Neural cell (in vitro differentiated cells): ENCODE measurements at regions not wholly inside any gene's neighbourhood (a gene's known extent, or its start where the extent isn't known, plus 50 kb on each side); places are given as distances from the start of the nearest gene placed in this dataset.

Experiments
- CTCF ChIP-seq: fragments of 450-650 bp; IDR thresholded peaks from 2 replicates; pipeline ENCODE4 v1.5.1; 2014; ENCODE audit warnings: antibody characterized with exemption, mild to moderate bottlenecking, moderate library complexity; ENCODE audit not compliant: poor library complexity, severe bottlenecking
- EP300 ChIP-seq: fragments of 450-650 bp; conservative IDR thresholded peaks from 2 replicates; pipeline ENCODE4 v1.6.1; 2014; ENCODE audit warnings: antibody characterized with exemption, mild to moderate bottlenecking, moderate library complexity; ENCODE audit not compliant: poor library complexity, severe bottlenecking
- EZH2 ChIP-seq: fragments of 200-600, 300-800 bp; shearing (Covaris generic), sonication (generic); IDR thresholded peaks from 2 replicates; pipeline ENCODE4 v1.6.1; 2014; ENCODE audit warnings: antibody characterized with exemption, low read length, borderline replicate concordance, mild to moderate bottlenecking; ENCODE audit not compliant: insufficient read depth, poor library complexity, severe bottlenecking
- MXI1 ChIP-seq: fragments of 450-650 bp; conservative IDR thresholded peaks from 2 replicates; pipeline ENCODE4 v1.6.1; 2014; ENCODE audit warnings: antibody characterized with exemption, mild to moderate bottlenecking; ENCODE audit not compliant: poor library complexity, severe bottlenecking
- POLR2AphosphoS5 ChIP-seq: IDR thresholded peaks from 2 replicates; pipeline ENCODE4 v1.6.1; 2012
- RAD21 ChIP-seq: fragments of 450-650 bp; conservative IDR thresholded peaks from 2 replicates; pipeline ENCODE4 v1.6.1; 2014; ENCODE audit warnings: antibody characterized with exemption, mild to moderate bottlenecking, moderate library complexity
- SMC3 ChIP-seq: fragments of 450-650 bp; conservative IDR thresholded peaks from 2 replicates; pipeline ENCODE4 v1.6.1; 2014; ENCODE audit warnings: antibody characterized with exemption, mild to moderate bottlenecking, moderate library complexity; ENCODE audit not compliant: poor library complexity
- TAF1 ChIP-seq: IDR thresholded peaks from 2 replicates; pipeline ENCODE4 v1.6.1; 2012; ENCODE audit warnings: low read depth
- TF ChIP-seq, protein P1 (sequence below): IDR thresholded peaks from 2 replicates; pipeline ENCODE4 v1.6.1; 2012; ENCODE audit warnings: borderline replicate concordance

GRCh38 chr6:146885708-146886457, 287.1 kb downstream of the ADGB start:
- TF ChIP-seq EZH2: no peak
- no peak for TF ChIP-seq CTCF
- TF ChIP-seq TAF1: no peak
- TF ChIP-seq SMC3: no peak
- TF ChIP-seq POLR2AphosphoS5: no peak
- no peak for TF ChIP-seq EP300
- no peak for TF ChIP-seq MXI1
- no peak for TF ChIP-seq RAD21
- TF ChIP-seq, protein P1, sequence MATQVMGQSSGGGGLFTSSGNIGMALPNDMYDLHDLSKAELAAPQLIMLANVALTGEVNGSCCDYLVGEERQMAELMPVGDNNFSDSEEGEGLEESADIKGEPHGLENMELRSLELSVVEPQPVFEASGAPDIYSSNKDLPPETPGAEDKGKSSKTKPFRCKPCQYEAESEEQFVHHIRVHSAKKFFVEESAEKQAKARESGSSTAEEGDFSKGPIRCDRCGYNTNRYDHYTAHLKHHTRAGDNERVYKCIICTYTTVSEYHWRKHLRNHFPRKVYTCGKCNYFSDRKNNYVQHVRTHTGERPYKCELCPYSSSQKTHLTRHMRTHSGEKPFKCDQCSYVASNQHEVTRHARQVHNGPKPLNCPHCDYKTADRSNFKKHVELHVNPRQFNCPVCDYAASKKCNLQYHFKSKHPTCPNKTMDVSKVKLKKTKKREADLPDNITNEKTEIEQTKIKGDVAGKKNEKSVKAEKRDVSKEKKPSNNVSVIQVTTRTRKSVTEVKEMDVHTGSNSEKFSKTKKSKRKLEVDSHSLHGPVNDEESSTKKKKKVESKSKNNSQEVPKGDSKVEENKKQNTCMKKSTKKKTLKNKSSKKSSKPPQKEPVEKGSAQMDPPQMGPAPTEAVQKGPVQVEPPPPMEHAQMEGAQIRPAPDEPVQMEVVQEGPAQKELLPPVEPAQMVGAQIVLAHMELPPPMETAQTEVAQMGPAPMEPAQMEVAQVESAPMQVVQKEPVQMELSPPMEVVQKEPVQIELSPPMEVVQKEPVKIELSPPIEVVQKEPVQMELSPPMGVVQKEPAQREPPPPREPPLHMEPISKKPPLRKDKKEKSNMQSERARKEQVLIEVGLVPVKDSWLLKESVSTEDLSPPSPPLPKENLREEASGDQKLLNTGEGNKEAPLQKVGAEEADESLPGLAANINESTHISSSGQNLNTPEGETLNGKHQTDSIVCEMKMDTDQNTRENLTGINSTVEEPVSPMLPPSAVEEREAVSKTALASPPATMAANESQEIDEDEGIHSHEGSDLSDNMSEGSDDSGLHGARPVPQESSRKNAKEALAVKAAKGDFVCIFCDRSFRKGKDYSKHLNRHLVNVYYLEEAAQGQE: no peak
